ENCODE measurements at regions not wholly inside any gene's neighbourhood (a gene's known extent, or its start where the extent isn't known, plus 50 kb on each side); places are given as distances from the start of the nearest gene placed in this dataset.

- TF ChIP-seq, protein P1, sequence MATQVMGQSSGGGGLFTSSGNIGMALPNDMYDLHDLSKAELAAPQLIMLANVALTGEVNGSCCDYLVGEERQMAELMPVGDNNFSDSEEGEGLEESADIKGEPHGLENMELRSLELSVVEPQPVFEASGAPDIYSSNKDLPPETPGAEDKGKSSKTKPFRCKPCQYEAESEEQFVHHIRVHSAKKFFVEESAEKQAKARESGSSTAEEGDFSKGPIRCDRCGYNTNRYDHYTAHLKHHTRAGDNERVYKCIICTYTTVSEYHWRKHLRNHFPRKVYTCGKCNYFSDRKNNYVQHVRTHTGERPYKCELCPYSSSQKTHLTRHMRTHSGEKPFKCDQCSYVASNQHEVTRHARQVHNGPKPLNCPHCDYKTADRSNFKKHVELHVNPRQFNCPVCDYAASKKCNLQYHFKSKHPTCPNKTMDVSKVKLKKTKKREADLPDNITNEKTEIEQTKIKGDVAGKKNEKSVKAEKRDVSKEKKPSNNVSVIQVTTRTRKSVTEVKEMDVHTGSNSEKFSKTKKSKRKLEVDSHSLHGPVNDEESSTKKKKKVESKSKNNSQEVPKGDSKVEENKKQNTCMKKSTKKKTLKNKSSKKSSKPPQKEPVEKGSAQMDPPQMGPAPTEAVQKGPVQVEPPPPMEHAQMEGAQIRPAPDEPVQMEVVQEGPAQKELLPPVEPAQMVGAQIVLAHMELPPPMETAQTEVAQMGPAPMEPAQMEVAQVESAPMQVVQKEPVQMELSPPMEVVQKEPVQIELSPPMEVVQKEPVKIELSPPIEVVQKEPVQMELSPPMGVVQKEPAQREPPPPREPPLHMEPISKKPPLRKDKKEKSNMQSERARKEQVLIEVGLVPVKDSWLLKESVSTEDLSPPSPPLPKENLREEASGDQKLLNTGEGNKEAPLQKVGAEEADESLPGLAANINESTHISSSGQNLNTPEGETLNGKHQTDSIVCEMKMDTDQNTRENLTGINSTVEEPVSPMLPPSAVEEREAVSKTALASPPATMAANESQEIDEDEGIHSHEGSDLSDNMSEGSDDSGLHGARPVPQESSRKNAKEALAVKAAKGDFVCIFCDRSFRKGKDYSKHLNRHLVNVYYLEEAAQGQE (IDR thresholded peaks at IDR 0.05), result no peak
- TF ChIP-seq MAZ (IDR thresholded peaks at IDR 0.05; ENCODE audit: borderline replicate concordance, low read depth, low read length) (no peak), NFE2L2 (conservative IDR thresholded peaks at IDR 0.05; ENCODE audit: low read length) (no peak), HOXA7 (CRISPR knock-in tag; IDR thresholded peaks at IDR 0.05) (no peak)
These were observed 66.6 kb upstream of the SMARCA2 start (continued) for GRCh38 chr9:1948541-1948940.

GRCh38 chr9:1951446-1951845 is 63.7 kb upstream of the SMARCA2 start:
- 12% methylated on average over 2 of the region's 2 CpGs for WGBS (ENCODE audit: missing lambda C conversion rate)
- POLR2A ChIA-PET, result no interaction called here
- no peak for DNase-seq (ENCODE audit: low read depth in 1 of 2, low spot score in 1 of 2)
- ATAC-seq, result no peak
- Histone ChIP-seq H3K27ac (no peak overlapping the region), H3K9me3 (no peaks in the 10 kb centered on the region), H3K4me1 (no peaks in the 10 kb centered on the region), H3K4me2 (no peak overlapping the region), H3K4me3 (no peak overlapping the region)
- CTCF ChIA-PET, result no interaction called here
- FAIRE-seq, result no peak
- no peak for TF ChIP-seq HOXA7 (CRISPR knock-in tag; IDR thresholded peaks at IDR 0.05)
- no peak for TF ChIP-seq TFCP2L1 (CRISPR knock-in tag; IDR thresholded peaks at IDR 0.05)
- TF ChIP-seq POLR2A (IDR thresholded peaks at IDR 0.05; ENCODE audit: low read length), result no peak
- no peak for TF ChIP-seq NR3C1 (IDR thresholded peaks at IDR 0.05)
- TF ChIP-seq RCOR1 (IDR thresholded peaks at IDR 0.05; ENCODE audit: low read depth, low read length), result no peak
- TF ChIP-seq BCL3 (IDR thresholded peaks at IDR 0.05), result no peak
- no peak for TF ChIP-seq FOSB (CRISPR knock-in tag; IDR thresholded peaks at IDR 0.05)
- TF ChIP-seq MYC (IDR thresholded peaks at IDR 0.05; ENCODE audit: borderline replicate concordance, low read length), result no peak
- no peak for TF ChIP-seq SREBF2 (IDR thresholded peaks at IDR 0.05)
- TF ChIP-seq FOXS1 (CRISPR knock-in tag; IDR thresholded peaks at IDR 0.05), result no peak

GRCh38 chr9:1952001-1952400 is 63.1 kb upstream of the SMARCA2 start:
- no peak for TF ChIP-seq ESRRA (IDR thresholded peaks at IDR 0.05; ENCODE audit: borderline replicate concordance, low read length)
- no peak for TF ChIP-seq TP53 (CRISPR knock-in tag; IDR thresholded peaks at IDR 0.05)
- TF ChIP-seq RCOR1 (IDR thresholded peaks at IDR 0.05; ENCODE audit: low read depth, low read length), result no peak
- Histone ChIP-seq H3K9me3 (no peaks in the 10 kb centered on the region), H3K27ac (no peak overlapping the region), H3K4me3 (no peak overlapping the region), H3K4me2 (no peak overlapping the region), H3K4me1 (no peaks in the 10 kb centered on the region)
- WGBS (ENCODE audit: missing lambda C conversion rate), result 32% methylated on average over 3 of the region's 3 CpGs
- ChIA-PET CTCF (interaction anchor here (0.6 kb wide), 1 partner anchor 432 kb away, joined by 4 read pairs; no protein-coding TSS in a partner anchor), POLR2A (no interaction called here)
- ATAC-seq (no peak), FAIRE-seq (no peak), DNase-seq (ENCODE audit: low read depth in 1 of 2, low spot score in 1 of 2) (no peak)

DNA sequence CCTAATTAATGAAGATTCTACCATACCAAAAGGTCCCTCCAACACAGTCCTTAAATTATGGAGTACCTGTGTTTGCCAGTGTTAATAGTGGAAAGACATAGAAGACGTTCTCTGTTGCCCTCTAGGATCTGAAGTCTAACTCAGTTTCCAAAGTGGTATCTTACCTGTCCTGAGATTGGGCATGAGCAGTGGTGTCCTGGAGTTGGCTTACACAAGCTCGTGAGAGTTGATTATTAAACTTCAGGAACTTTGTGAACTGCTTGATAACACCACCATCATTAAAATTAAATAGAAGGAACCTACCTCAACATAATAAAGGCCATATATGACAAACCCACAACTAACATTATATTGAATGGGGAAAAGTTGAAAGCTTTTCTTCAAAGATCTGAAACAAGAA is 60.9 kb upstream of the SMARCA2 start:
- H3K9me3 ChIP-seq, result no peaks in the 10 kb centered on the region
- POLR2A ChIA-PET, result no interaction called here
- DNase-seq (ENCODE audit: low read depth in 1 of 2, low spot score in 1 of 2), result no peak
- H3K27ac ChIP-seq, result no peak overlapping the region
- TF ChIP-seq, protein P1 (IDR thresholded peaks at IDR 0.05), result no peak
- TF ChIP-seq MYC (IDR thresholded peaks at IDR 0.05; ENCODE audit: borderline replicate concordance, low read length), result no peak
- no peak for TF ChIP-seq HDAC2 (IDR thresholded peaks at IDR 0.05)
- TF ChIP-seq ZFP36 (IDR thresholded peaks at IDR 0.05; ENCODE audit: borderline replicate concordance, partially characterized antibody), result no peak
- no peak for TF ChIP-seq KDM1A (IDR thresholded peaks at IDR 0.05; ENCODE audit: low read depth)
- TF ChIP-seq POLR2A (IDR thresholded peaks at IDR 0.05; ENCODE audit: low read length), result no peak
- TF ChIP-seq RCOR1 (IDR thresholded peaks at IDR 0.05; ENCODE audit: low read depth, low read length), result no peak
- no peak for TF ChIP-seq CBX2 (IDR thresholded peaks at IDR 0.05; ENCODE audit: borderline replicate concordance, low read depth)
- TF ChIP-seq ELK1 (IDR thresholded peaks at IDR 0.05; ENCODE audit: low read depth, low read length), result no peak
- TF ChIP-seq POLR2AphosphoS2 (conservative IDR thresholded peaks at IDR 0.05; ENCODE audit: low read length), result no peak
- TF ChIP-seq EHMT2 (IDR thresholded peaks at IDR 0.05; ENCODE audit: low read depth), result no peak
- no peak overlapping the region for H3K4me3 ChIP-seq
- H3K4me1 ChIP-seq, result no peaks in the 10 kb centered on the region
- CTCF ChIA-PET, result no interaction called here
- no peak overlapping the region for H3K4me2 ChIP-seq
- WGBS (ENCODE audit: missing lambda C conversion rate), result 0% methylated on average over 2 of the region's 2 CpGs
- no peak for FAIRE-seq
- ATAC-seq, result no peak

Data from A549 (cell line).